ENCODE measurements at regions not wholly inside any gene's neighbourhood (a gene's known extent, or its start where the extent isn't known, plus 50 kb on each side); places are given as distances from the start of the nearest gene placed in this dataset.

GRCh38 chr18:70620837-70621612 lies 332.2 kb downstream of the SOCS6 start:
- Histone ChIP-seq H3K36me3 (replicated peaks; ENCODE audit: insufficient read depth, low read length) (no peaks in the 10 kb centered on the region), H3F3A (ENCODE audit: insufficient read depth, low read length) (no peaks in the 10 kb centered on the region), H3K9me3 (replicated peaks; ENCODE audit: insufficient read depth, low read length) (no peaks in the 10 kb centered on the region), H3K4me1 (ENCODE audit: low read length) (no peaks in the 10 kb centered on the region), H4K20me1 (ENCODE audit: insufficient read depth, low read length) (no peaks in the 10 kb centered on the region), H3K27ac (ENCODE audit: low read length) (no peak overlapping the region), H2AFZ (ENCODE audit: low read length) (no peak overlapping the region), H3K4me2 (ENCODE audit: low read depth, low read length) (no peak overlapping the region), H3K9me2 (replicated peaks; ENCODE audit: insufficient read depth, low read length) (no peaks in the 10 kb centered on the region), H3K27me3 (replicated peaks; ENCODE audit: insufficient read depth, low read length) (no peaks in the 10 kb centered on the region), H3K4me3 (ENCODE audit: low read length) (no peak overlapping the region), H3K9ac (ENCODE audit: low read length) (no peak overlapping the region), H3K79me2 (ENCODE audit: low read length) (no peaks in the 10 kb centered on the region)
- TF ChIP-seq EZH2 (optimal IDR thresholded peaks at IDR 0.05; ENCODE audit: low read depth, low read length) (no peak), CTCF (IDR thresholded peaks at IDR 0.05; ENCODE audit: low read length) (no peak), EZH2phosphoT487 (IDR thresholded peaks at IDR 0.05; ENCODE audit: low read length) (no peak)
- no peak for DNase-seq

GRCh38 chr18:70617020-70617763 lies 328.3 kb downstream of the SOCS6 start:
- H3F3A ChIP-seq (ENCODE audit: insufficient read depth, low read length), result no peaks in the 10 kb centered on the region
- no peak overlapping the region for H3K9ac ChIP-seq (ENCODE audit: low read length)
- no peak overlapping the region for H3K4me2 ChIP-seq (ENCODE audit: low read depth, low read length)
- no peak overlapping the region for H2AFZ ChIP-seq (ENCODE audit: low read length)
- no peak for TF ChIP-seq CTCF (IDR thresholded peaks at IDR 0.05; ENCODE audit: low read length)
- no peak for TF ChIP-seq EZH2phosphoT487 (IDR thresholded peaks at IDR 0.05; ENCODE audit: low read length)
- TF ChIP-seq EZH2 (optimal IDR thresholded peaks at IDR 0.05; ENCODE audit: low read depth, low read length), result no peak
- H3K36me3 ChIP-seq (replicated peaks; ENCODE audit: insufficient read depth, low read length), result no peaks in the 10 kb centered on the region
- no peak for DNase-seq
- H3K79me2 ChIP-seq (ENCODE audit: low read length), result no peaks in the 10 kb centered on the region
- no peaks in the 10 kb centered on the region for H3K9me3 ChIP-seq (replicated peaks; ENCODE audit: insufficient read depth, low read length)
- H3K27me3 ChIP-seq (replicated peaks; ENCODE audit: insufficient read depth, low read length), result no peaks in the 10 kb centered on the region
- no peaks in the 10 kb centered on the region for H3K9me2 ChIP-seq (replicated peaks; ENCODE audit: insufficient read depth, low read length)
- no peaks in the 10 kb centered on the region for H3K4me1 ChIP-seq (ENCODE audit: low read length)
- H3K27ac ChIP-seq (ENCODE audit: low read length), result no peak overlapping the region
- no peak overlapping the region for H3K4me3 ChIP-seq (ENCODE audit: low read length)
- H4K20me1 ChIP-seq (ENCODE audit: insufficient read depth, low read length), result no peaks in the 10 kb centered on the region

- Histone ChIP-seq H3F3A (ENCODE audit: insufficient read depth, low read length) (no peaks in the 10 kb centered on the region), H3K4me3 (ENCODE audit: low read length) (no peak overlapping the region), H3K4me1 (ENCODE audit: low read length) (no peaks in the 10 kb centered on the region), H3K36me3 (replicated peaks; ENCODE audit: insufficient read depth, low read length) (no peaks in the 10 kb centered on the region), H2AFZ (ENCODE audit: low read length) (no peak overlapping the region), H3K27me3 (replicated peaks; ENCODE audit: insufficient read depth, low read length) (no peaks in the 10 kb centered on the region), H3K79me2 (ENCODE audit: low read length) (no peaks in the 10 kb centered on the region), H3K27ac (ENCODE audit: low read length) (no peak overlapping the region), H3K4me2 (ENCODE audit: low read depth, low read length) (no peak overlapping the region), H3K9me3 (replicated peaks; ENCODE audit: insufficient read depth, low read length) (no peaks in the 10 kb centered on the region), H3K9ac (ENCODE audit: low read length) (no peak overlapping the region), H3K9me2 (replicated peaks; ENCODE audit: insufficient read depth, low read length) (no peaks in the 10 kb centered on the region), H4K20me1 (ENCODE audit: insufficient read depth, low read length) (no peaks in the 10 kb centered on the region)
- no peak for DNase-seq
- no peak for TF ChIP-seq EZH2 (optimal IDR thresholded peaks at IDR 0.05; ENCODE audit: low read depth, low read length)
- no peak for TF ChIP-seq CTCF (IDR thresholded peaks at IDR 0.05; ENCODE audit: low read length)
Measured at GRCh38 chr18:70600225-70600925, 311.5 kb downstream of the SOCS6 start.
